NCI-H446 treated with DMSO at 0.1 percent for 48 hours (cell line): ENCODE measurements at regions not wholly inside any gene's neighbourhood (a gene's known extent, or its start where the extent isn't known, plus 50 kb on each side); places are given as distances from the start of the nearest gene placed in this dataset.
"Not testable (repeated sequence)": the region's sequence is repeated elsewhere in the genome, so short reads cannot be mapped to it uniquely, and the experiment has no call there.

ENCODE experiments used
- DNase-seq: peaks from one replicate; lab custom pipeline; 2025; lab: John Stamatoyannopoulos, UW

- DNase-seq = no peak
Observed at GRCh38 chrX:10676235-10676957, 56.0 kb upstream of the MID1 start.

GRCh38 chrX:10677490-10677889 lies 57.1 kb upstream of the MID1 start:
- no peak for DNase-seq

- no peak for DNase-seq
Observed at GRCh38 chrX:10679387-10679786, 59.0 kb upstream of the MID1 start.

- DNase-seq = no peak
Observed at GRCh38 chrX:10681167-10681566, 60.8 kb upstream of the MID1 start.

- DNase-seq = not testable (repeated sequence)
Observed at GRCh38 chrX:10683631-10684030, 63.2 kb upstream of the MID1 start.

GRCh38 chrX:10685923-10686595 lies 65.7 kb upstream of the MID1 start:
- DNase-seq = no peak

- DNase-seq = not testable (repeated sequence)
Observed at GRCh38 chrX:10691751-10692150, 71.4 kb upstream of the MID1 start.

GRCh38 chrX:10697616-10698317 lies 77.4 kb upstream of the MID1 start:
- no peak for DNase-seq

GRCh38 chrX:10698318-10698640 lies 77.9 kb upstream of the MID1 start:
- no peak for DNase-seq

- DNase-seq = no peak
Observed at GRCh38 chrX:10702031-10702430, 81.6 kb upstream of the MID1 start.

- DNase-seq = not testable (repeated sequence)
Observed at GRCh38 chrX:10706342-10706741, 86.0 kb upstream of the MID1 start.

GRCh38 chrX:10707773-10708172 lies 87.4 kb upstream of the MID1 start:
- DNase-seq = no peak

GRCh38 chrX:10709276-10709675 lies 88.9 kb upstream of the MID1 start:
- DNase-seq = no peak

- no peak for DNase-seq
Observed at GRCh38 chrX:10714531-10714930, 94.1 kb upstream of the MID1 start.

- DNase-seq = peak; percentile 0
Observed at GRCh38 chrX:10722851-10723250, 102.5 kb upstream of the MID1 start.

- DNase-seq = no peak
Observed at GRCh38 chrX:10725071-10725470, 104.7 kb upstream of the MID1 start.

GRCh38 chrX:10726647-10727046 lies 106.3 kb upstream of the MID1 start:
- DNase-seq = no peak

- no peak for DNase-seq
Observed at GRCh38 chrX:10728806-10729389, 108.5 kb upstream of the MID1 start.

- no peak for DNase-seq
Observed at GRCh38 chrX:10739426-10739825, 119.0 kb upstream of the MID1 start.

- DNase-seq = no peak
Observed at GRCh38 chrX:10741003-10741402, 120.6 kb upstream of the MID1 start.

- no peak for DNase-seq
Observed at GRCh38 chrX:10741550-10741949, 121.2 kb upstream of the MID1 start.

- DNase-seq = no peak
Observed at GRCh38 chrX:10743476-10743875, 123.1 kb upstream of the MID1 start.

- DNase-seq = no peak
Observed at GRCh38 chrX:10744007-10744406, 123.6 kb upstream of the MID1 start.
